ENCODE measurements at regions not wholly inside any gene's neighbourhood (a gene's known extent, or its start where the extent isn't known, plus 50 kb on each side); places are given as distances from the start of the nearest gene placed in this dataset.
A peak's percentile ranks its signal among the peaks of the same experiment; 100 is the strongest.

DNA sequence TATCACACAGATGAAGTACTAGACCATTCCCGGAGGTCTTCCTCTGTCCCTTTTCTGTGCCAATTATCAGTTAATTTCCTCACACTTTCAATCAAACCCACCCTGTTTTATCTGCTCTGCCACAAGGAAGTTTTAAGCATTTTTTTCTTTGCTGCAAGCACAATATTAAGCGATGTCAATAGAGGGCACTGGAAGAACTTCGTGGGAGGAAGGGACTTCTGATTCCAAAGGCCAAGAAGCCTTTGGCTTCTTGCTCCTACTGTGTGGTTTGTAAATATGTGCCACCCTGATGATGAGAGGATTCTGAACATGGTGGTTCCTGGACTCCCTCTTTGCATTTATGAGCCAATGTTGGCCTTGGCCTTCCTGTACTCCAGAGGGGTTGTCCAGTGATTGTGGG is 1712.5 kb upstream of the C9orf72 start:
- Histone ChIP-seq H3K4me1 (ENCODE audit: control insufficient read depth in 1 of 2, insufficient read depth in 2 of 2, low read length in 2 of 2) (no peaks in the 10 kb centered on the region), H3K9me3 (ENCODE audit: control insufficient read depth in 1 of 2, insufficient read depth in 1 of 2, low read depth in 1 of 2, low read length in 2 of 2) (no peaks in the 10 kb centered on the region), H4K20me1 (ENCODE audit: insufficient read depth) (no peaks in the 10 kb centered on the region), H3K27ac (ENCODE audit: low read depth, low read length) (no peak overlapping the region), H3K27me3 (ENCODE audit: insufficient read depth, low read length) (no peaks in the 10 kb centered on the region), H3K9ac (ENCODE audit: low read length) (no peak overlapping the region), H3K4me3 (replicated peaks in 1 of 2; ENCODE audit: low read depth in 1 of 2, low read length in 2 of 2) (no peak overlapping the region), H3K4me2 (ENCODE audit: low read length) (no peak overlapping the region), H3K36me3 (ENCODE audit: control insufficient read depth in 1 of 2, insufficient read depth in 2 of 2, low read length in 2 of 2) (no peaks in the 10 kb centered on the region), H2AFZ (ENCODE audit: low read depth, low read length, poor library complexity, severe bottlenecking) (peak overlapping the region; percentile 45), H3K9me2 (ENCODE audit: insufficient read depth) (no peaks in the 10 kb centered on the region), H3K79me2 (ENCODE audit: insufficient read depth, low read length) (no peaks in the 10 kb centered on the region)
- DNase-seq (ENCODE audit: low read depth, low spot score) (no peak), ATAC-seq (no peak)
- intact Hi-C loops (cut with micrococcal nuclease), result no loop called here
- TF ChIP-seq SIN3A (IDR thresholded peaks at IDR 0.05; ENCODE audit: low read depth) (no peak), RAD21 (IDR thresholded peaks at IDR 0.05; ENCODE audit: low read depth) (peak; percentile 48)
- ChIA-PET RAD21 (ENCODE audit: low non-redundant PET in 1 of 2, low total read pairs in 2 of 2, uncharacterized antibody in 2 of 2, unreplicated experiment in 2 of 2) (no interaction called here), CTCF (no interaction called here), POLR2A (no interaction called here)
- no TSS peak for BruUV-seq (replicated peaks)

- Histone ChIP-seq H2AFZ (ENCODE audit: low read depth, low read length, poor library complexity, severe bottlenecking) (no peak overlapping the region), H3K36me3 (ENCODE audit: control insufficient read depth in 1 of 2, insufficient read depth in 2 of 2, low read length in 2 of 2) (no peaks in the 10 kb centered on the region), H3K4me1 (ENCODE audit: control insufficient read depth in 1 of 2, insufficient read depth in 2 of 2, low read length in 2 of 2) (no peaks in the 10 kb centered on the region), H3K27me3 (ENCODE audit: insufficient read depth, low read length) (no peaks in the 10 kb centered on the region), H3K9me2 (ENCODE audit: insufficient read depth) (no peaks in the 10 kb centered on the region), H3K9ac (ENCODE audit: low read length) (no peak overlapping the region), H3K9me3 (ENCODE audit: control insufficient read depth in 1 of 2, insufficient read depth in 1 of 2, low read depth in 1 of 2, low read length in 2 of 2) (no peaks in the 10 kb centered on the region), H3K4me2 (ENCODE audit: low read length) (no peak overlapping the region), H3K27ac (ENCODE audit: low read depth, low read length) (no peak overlapping the region), H3K4me3 (replicated peaks in 1 of 2; ENCODE audit: low read depth in 1 of 2, low read length in 2 of 2) (no peak overlapping the region), H4K20me1 (ENCODE audit: insufficient read depth) (no peaks in the 10 kb centered on the region), H3K79me2 (ENCODE audit: insufficient read depth, low read length) (no peaks in the 10 kb centered on the region)
- DNase-seq (ENCODE audit: low read depth, low spot score), result no peak
- intact Hi-C loops (cut with micrococcal nuclease), result no loop called here
- POLR2A ChIA-PET, result no interaction called here
- CTCF ChIA-PET, result no interaction called here
- TF ChIP-seq SP1 (IDR thresholded peaks at IDR 0.05; ENCODE audit: low read depth) (no peak), YY1 (IDR thresholded peaks at IDR 0.05; ENCODE audit: extremely low read depth, insufficient replicate concordance, low read depth, low read length) (no peak), ELF1 (IDR thresholded peaks at IDR 0.05; ENCODE audit: borderline replicate concordance, low read depth) (no peak), CEBPB (IDR thresholded peaks at IDR 0.05; ENCODE audit: low read depth) (no peak), RAD21 (IDR thresholded peaks at IDR 0.05; ENCODE audit: low read depth) (no peak), ZBTB33 (IDR thresholded peaks at IDR 0.05; ENCODE audit: extremely low read depth, insufficient replicate concordance, low read length) (no peak), POLR2AphosphoS5 (IDR thresholded peaks at IDR 0.05; ENCODE audit: low read depth, low read length) (no peak), ZNF274 (IDR thresholded peaks at IDR 0.05; ENCODE audit: low read depth, low read length) (no peak), CBX3 (IDR thresholded peaks at IDR 0.05; ENCODE audit: low read depth) (no peak), JUND (IDR thresholded peaks at IDR 0.05) (no peak), EZH2phosphoT487 (IDR thresholded peaks at IDR 0.05; ENCODE audit: borderline replicate concordance) (no peak), EZH2 (IDR thresholded peaks at IDR 0.05) (no peak), EGR1 (IDR thresholded peaks at IDR 0.05; ENCODE audit: low read depth) (no peak), SIN3A (IDR thresholded peaks at IDR 0.05; ENCODE audit: low read depth) (no peak)
- TF ChIP-seq, protein P1, sequence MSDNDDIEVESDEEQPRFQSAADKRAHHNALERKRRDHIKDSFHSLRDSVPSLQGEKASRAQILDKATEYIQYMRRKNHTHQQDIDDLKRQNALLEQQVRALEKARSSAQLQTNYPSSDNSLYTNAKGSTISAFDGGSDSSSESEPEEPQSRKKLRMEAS (IDR thresholded peaks at IDR 0.05), result no peak
- TF ChIP-seq, protein P2, sequence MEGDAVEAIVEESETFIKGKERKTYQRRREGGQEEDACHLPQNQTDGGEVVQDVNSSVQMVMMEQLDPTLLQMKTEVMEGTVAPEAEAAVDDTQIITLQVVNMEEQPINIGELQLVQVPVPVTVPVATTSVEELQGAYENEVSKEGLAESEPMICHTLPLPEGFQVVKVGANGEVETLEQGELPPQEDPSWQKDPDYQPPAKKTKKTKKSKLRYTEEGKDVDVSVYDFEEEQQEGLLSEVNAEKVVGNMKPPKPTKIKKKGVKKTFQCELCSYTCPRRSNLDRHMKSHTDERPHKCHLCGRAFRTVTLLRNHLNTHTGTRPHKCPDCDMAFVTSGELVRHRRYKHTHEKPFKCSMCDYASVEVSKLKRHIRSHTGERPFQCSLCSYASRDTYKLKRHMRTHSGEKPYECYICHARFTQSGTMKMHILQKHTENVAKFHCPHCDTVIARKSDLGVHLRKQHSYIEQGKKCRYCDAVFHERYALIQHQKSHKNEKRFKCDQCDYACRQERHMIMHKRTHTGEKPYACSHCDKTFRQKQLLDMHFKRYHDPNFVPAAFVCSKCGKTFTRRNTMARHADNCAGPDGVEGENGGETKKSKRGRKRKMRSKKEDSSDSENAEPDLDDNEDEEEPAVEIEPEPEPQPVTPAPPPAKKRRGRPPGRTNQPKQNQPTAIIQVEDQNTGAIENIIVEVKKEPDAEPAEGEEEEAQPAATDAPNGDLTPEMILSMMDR (IDR thresholded peaks at IDR 0.05 in 2 of 3, conservative IDR thresholded peaks at IDR 0.05 in 1 of 3; ENCODE audit: borderline replicate concordance in 1 of 3, insufficient read depth in 1 of 3, low read depth in 2 of 3, low read length in 2 of 3), result no peak
- no TSS peak for BruUV-seq (replicated peaks)
- ATAC-seq, result no peak
- RAD21 ChIA-PET (ENCODE audit: low non-redundant PET in 1 of 2, low total read pairs in 2 of 2, uncharacterized antibody in 2 of 2, unreplicated experiment in 2 of 2), result no interaction called here
Measured at GRCh38 chr9:29289365-29289764, 1716.1 kb upstream of the C9orf72 start.
